Heart left ventricle (tissue), 13 donors: ENCODE measurements at regions not wholly inside any gene's neighbourhood (a gene's known extent, or its start where the extent isn't known, plus 50 kb on each side); places are given as distances from the start of the nearest gene placed in this dataset.

Experiments used
- POLR2A ChIP-seq, 2 donors: fragments of 450-650 bp; IDR thresholded peaks; one replicate each; pipeline ENCODE4 v1.6.1; 2017; ENCODE audit warnings: antibody characterized with exemption in 2 of 2, mild to moderate bottlenecking in 2 of 2, moderate library complexity in 2 of 2
- TF ChIP-seq, protein P1 (sequence below), 12 donors: fragments of 200-600 bp; sonication (generic) in 4 of 12; IDR thresholded peaks; one replicate each; pipeline versions ENCODE4 v1.5.0 to v1.8.0; 2018 to 2022; ENCODE audit warnings: antibody characterized with exemption in 12 of 12, mild to moderate bottlenecking in 5 of 12
- donor health status: ischemic (EF 13 %, LVEDD 7.1; RV severe dilation, severe dysfunction).
- donor health status: DM: no; HTN: yes; CAD: no.
- donor health status: DM: no; HTN: no; CAD: no.
- donor health status: ischemic (EF 25% LVEDD 6.9; RV normal size, moderate dysfunction).
- donor health status: ischemic (EF 25% LVEDD 5.7; RV mildly dilated, moderate dysfunction).
- donor health status: ischemic (EF 35%, LVEDD 5.7; RV mildly dilated, moderate dysfunction).
- donor health status: nonischemic (EF 11% LVEDD 7.7; RV severe dilation, severe dysfunction).
- donor health status: DM: yes; HTN: yes; CAD: no.
- donor health status: PGD.
- donor health status: ischemic (EF 29% LVEDD 5.4; RV normal size, mild dysfunction).
- donor health status: nonischemic (EF 23%, LVEDD 6.1; RV moderate dilation, normal function).

DNA sequence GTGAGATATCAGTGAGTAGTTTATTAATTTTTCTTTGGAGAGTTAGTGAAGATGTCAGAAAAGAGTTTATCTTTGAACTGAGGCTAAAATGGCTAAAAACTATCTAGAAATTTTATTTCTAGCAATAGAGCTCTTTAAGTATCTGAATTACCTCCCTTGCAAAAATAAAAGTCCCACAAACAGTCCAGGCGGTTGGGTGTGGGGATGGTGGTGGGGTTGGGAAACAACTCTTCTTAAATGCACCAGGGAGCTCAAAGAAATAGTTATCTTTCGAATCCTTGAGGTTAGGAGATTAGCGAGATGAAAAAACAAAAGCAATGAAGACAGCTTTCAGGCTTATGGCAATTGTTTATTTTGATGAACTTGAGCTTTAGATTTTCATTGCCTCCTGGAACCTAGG is 1299.1 kb upstream of the ADGRB3 start:
- TF ChIP-seq, protein P1, sequence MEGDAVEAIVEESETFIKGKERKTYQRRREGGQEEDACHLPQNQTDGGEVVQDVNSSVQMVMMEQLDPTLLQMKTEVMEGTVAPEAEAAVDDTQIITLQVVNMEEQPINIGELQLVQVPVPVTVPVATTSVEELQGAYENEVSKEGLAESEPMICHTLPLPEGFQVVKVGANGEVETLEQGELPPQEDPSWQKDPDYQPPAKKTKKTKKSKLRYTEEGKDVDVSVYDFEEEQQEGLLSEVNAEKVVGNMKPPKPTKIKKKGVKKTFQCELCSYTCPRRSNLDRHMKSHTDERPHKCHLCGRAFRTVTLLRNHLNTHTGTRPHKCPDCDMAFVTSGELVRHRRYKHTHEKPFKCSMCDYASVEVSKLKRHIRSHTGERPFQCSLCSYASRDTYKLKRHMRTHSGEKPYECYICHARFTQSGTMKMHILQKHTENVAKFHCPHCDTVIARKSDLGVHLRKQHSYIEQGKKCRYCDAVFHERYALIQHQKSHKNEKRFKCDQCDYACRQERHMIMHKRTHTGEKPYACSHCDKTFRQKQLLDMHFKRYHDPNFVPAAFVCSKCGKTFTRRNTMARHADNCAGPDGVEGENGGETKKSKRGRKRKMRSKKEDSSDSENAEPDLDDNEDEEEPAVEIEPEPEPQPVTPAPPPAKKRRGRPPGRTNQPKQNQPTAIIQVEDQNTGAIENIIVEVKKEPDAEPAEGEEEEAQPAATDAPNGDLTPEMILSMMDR (IDR thresholded peaks at IDR 0.05): no peak
- TF ChIP-seq POLR2A (IDR thresholded peaks at IDR 0.05): no peak
